Activated T-cell treated with anti-CD3 and anti-CD28 coated beads, Interleukin-2, amount 50 U/mL, for 24 hours (primary cell): ENCODE measurements at regions not wholly inside any gene's neighbourhood (a gene's known extent, or its start where the extent isn't known, plus 50 kb on each side); places are given as distances from the start of the nearest gene placed in this dataset.

Experiments used
- DNase-seq: peaks from one replicate; pipeline ENCODE4 v3.0.0-alpha.2; 2020
- H3K27ac Mint-ChIP-seq: 2 replicates; pipeline ENCODE4 v1.8.0; 2020; ENCODE audit warnings: mild to moderate bottlenecking, mixed read lengths
- H3K27me3 Mint-ChIP-seq: 2 replicates; pipeline ENCODE4 v1.8.0; 2020; ENCODE audit warnings: mixed read lengths
- H3K36me3 Mint-ChIP-seq: 2 replicates; pipeline ENCODE4 v1.8.0; 2020; ENCODE audit warnings: low read depth, mixed read lengths
- H3K4me1 Mint-ChIP-seq: 2 replicates; pipeline ENCODE4 v1.8.0; 2020; ENCODE audit warnings: low read depth, mixed read lengths
- H3K4me3 Mint-ChIP-seq: 2 replicates; pipeline ENCODE4 v1.8.0; 2020; ENCODE audit warnings: mild to moderate bottlenecking, moderate library complexity, mixed read lengths
- H3K9me3 Mint-ChIP-seq: 2 replicates; pipeline ENCODE4 v1.8.0; 2020; ENCODE audit warnings: mixed read lengths

DNA sequence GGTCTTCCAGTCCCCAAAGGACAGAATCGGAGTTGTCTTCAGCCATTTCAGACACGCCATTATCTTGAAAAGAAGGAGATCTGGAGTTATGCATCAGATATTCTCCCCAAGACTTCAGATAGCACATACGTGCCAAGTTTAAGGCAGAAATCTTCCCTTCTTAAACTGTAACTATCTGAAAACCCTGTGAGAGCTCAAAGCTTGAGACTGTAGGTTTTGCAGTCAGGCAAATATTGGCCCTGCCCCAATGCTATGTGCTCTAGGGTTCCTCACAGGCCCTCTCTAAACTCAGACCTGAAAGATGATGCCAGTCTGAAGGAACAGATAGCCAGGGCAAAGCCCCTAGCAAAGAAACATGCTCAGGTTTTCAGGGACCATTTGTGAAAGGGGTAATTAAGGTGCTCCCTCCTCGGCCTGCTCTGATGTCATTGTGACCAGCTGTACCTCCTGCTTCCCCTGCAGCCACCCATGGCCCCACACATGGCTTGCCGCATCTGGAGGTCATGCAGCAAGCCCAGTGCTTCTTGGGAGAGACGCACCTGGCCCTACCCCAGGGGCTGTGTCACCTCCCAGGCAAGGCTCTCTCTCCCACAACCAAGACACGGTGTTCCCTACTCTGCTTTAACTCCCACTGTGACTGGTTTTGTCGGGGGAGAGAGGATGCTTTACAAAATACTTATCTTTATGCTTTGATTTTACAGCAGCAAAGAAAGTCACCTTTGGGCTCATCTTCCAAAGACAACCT is 53.4 kb upstream of the POMGNT2 start:
- no peaks in the 10 kb centered on the region for H3K27me3 Mint-ChIP-seq
- no peak for DNase-seq
- peaks cover 44% of the 10 kb centered on the region for H3K4me1 Mint-ChIP-seq
- H3K9me3 Mint-ChIP-seq, result no peaks in the 10 kb centered on the region
- no peak overlapping the region for H3K4me3 Mint-ChIP-seq
- H3K27ac Mint-ChIP-seq, result no peak overlapping the region
- no peaks in the 10 kb centered on the region for H3K36me3 Mint-ChIP-seq

DNA sequence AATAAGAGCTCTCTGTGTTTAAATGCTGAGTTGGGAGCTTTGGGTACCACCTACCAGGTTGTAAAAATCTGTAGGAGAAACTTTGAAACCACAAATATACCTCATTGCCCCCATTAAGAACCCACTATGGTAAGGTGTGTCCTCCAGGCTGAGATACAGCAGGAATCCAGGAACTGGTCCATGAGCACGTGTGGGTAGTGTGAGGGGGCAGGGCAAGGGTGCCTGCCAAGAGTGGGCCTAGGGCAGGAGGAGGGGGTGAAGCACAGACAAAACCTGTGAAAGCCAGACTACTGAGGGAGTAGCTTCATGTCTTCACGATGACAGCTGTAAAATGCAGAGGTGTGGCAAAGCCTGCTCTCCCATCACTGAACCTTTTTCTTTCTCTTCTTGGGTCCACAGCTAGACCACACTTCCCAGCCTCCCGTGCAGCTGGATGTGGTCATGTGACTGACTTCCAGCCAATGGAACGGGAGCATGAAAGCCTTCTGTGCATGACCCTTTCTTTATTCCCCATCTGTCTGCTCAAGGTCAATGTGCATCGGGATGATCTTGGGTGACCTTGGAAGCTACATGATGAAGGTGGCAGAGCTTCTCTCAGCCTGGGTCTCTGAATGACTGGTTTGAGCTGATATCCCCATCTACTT is 51.1 kb upstream of the POMGNT2 start:
- Mint-ChIP-seq H3K9me3 (no peaks in the 10 kb centered on the region), H3K4me1 (peaks cover 20% of the 10 kb centered on the region), H3K4me3 (no peak overlapping the region), H3K27ac (no peak overlapping the region), H3K36me3 (no peaks in the 10 kb centered on the region), H3K27me3 (no peaks in the 10 kb centered on the region)
- DNase-seq, result no peak

DNA sequence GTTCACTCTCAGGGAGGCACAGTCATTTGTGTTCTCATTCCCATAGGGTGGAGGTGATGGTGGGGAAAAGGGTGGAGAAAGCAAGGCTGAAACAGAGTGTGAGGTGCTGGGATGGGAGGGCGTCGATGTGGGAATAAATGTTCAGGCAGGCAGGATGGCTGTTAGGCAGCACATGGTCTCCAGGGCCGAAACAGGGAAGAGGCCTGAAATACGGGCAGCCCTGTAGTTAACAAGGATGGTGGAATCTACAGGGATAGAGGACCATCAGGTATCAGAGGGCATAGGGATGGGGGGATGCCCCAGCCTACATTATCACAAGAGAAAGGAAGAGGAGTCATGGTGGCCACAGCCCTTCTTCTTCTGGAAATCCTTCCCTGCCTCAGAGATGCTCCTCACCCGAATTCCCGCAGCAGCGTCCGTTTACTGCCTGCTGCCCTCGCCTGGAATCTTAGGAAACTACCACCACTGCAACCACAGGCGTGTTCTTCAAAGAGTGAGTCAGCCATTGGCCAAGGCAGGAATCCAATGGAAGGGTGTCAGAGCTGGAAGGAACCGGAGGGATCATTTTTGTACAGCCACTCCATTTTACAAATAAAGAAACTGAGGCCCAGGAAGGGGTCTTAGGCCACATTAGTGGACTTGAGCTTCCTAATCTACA is 49.7 kb upstream of the POMGNT2 start:
- Mint-ChIP-seq H3K27me3 (no peaks in the 10 kb centered on the region), H3K27ac (no peak overlapping the region), H3K9me3 (no peaks in the 10 kb centered on the region), H3K36me3 (no peaks in the 10 kb centered on the region), H3K4me3 (no peak overlapping the region), H3K4me1 (peaks cover 19% of the 10 kb centered on the region)
- no peak for DNase-seq
